AG04450 (cell line): ENCODE measurements at regions not wholly inside any gene's neighbourhood (a gene's known extent, or its start where the extent isn't known, plus 50 kb on each side); places are given as distances from the start of the nearest gene placed in this dataset.

Experiments used
- CTCF ChIA-PET: fragments of 300-600, 350-600 bp; formaldehyde crosslinking; extraction: SDS; loops from one replicate; lab custom pipeline; 2022; ENCODE audit warnings: antibody characterized with exemption, inconsistent platforms; lab: Charles Lee
- POLR2A ChIA-PET: fragments of 350-600 bp; formaldehyde crosslinking; extraction: SDS; loops from one replicate; lab custom pipeline; 2021; ENCODE audit warnings: antibody characterized with exemption, inconsistent platforms; lab: Yijun Ruan, JAX
- DNase-seq: peaks from one replicate; pipeline ENCODE4 v3.0.0-alpha.2; 2011; ENCODE audit warnings: low read depth, low spot score
- H3K27ac ChIP-seq: one replicate; pipeline ENCODE4 v1.5.1; 2012; ENCODE audit warnings: low read depth, low read length, control low read depth
- H3K27me3 ChIP-seq: one replicate; pipeline ENCODE4 v1.6.0; 2012; ENCODE audit warnings: low read length; ENCODE audit not compliant: control insufficient read depth, insufficient read depth
- H3K4me3 ChIP-seq: 2 replicates; pipeline ENCODE4 v1.5.1; 2011; ENCODE audit warnings: mild to moderate bottlenecking, low read depth, low read length, control low read depth
- H3K9me3 ChIP-seq: 2 replicates; pipeline ENCODE4 v1.5.1; 2012; ENCODE audit warnings: low read length; ENCODE audit not compliant: control insufficient read depth, insufficient read depth
- TF ChIP-seq, protein P1 (sequence below): IDR thresholded peaks from 2 replicates; pipeline ENCODE4 v1.5.1; 2011; ENCODE audit warnings: low read depth, low read length, control low read depth, inconsistent platforms

- no peak overlapping the region for H3K4me3 ChIP-seq
- no peak for DNase-seq
- CTCF ChIA-PET, result no interaction called here
- H3K9me3 ChIP-seq, result no peaks in the 10 kb centered on the region
- no peak overlapping the region for H3K27ac ChIP-seq
- POLR2A ChIA-PET, result no interaction called here
- TF ChIP-seq, protein P1, sequence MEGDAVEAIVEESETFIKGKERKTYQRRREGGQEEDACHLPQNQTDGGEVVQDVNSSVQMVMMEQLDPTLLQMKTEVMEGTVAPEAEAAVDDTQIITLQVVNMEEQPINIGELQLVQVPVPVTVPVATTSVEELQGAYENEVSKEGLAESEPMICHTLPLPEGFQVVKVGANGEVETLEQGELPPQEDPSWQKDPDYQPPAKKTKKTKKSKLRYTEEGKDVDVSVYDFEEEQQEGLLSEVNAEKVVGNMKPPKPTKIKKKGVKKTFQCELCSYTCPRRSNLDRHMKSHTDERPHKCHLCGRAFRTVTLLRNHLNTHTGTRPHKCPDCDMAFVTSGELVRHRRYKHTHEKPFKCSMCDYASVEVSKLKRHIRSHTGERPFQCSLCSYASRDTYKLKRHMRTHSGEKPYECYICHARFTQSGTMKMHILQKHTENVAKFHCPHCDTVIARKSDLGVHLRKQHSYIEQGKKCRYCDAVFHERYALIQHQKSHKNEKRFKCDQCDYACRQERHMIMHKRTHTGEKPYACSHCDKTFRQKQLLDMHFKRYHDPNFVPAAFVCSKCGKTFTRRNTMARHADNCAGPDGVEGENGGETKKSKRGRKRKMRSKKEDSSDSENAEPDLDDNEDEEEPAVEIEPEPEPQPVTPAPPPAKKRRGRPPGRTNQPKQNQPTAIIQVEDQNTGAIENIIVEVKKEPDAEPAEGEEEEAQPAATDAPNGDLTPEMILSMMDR, result no peak
- H3K27me3 ChIP-seq, result no peaks in the 10 kb centered on the region
Observed at GRCh38 chr9:7688626-7689025, 111.0 kb downstream of the DMAC1 start.

GRCh38 chr9:7676609-7677156, 122.9 kb downstream of the DMAC1 start:
- Histone ChIP-seq H3K27ac (no peak overlapping the region), H3K4me3 (no peak overlapping the region), H3K27me3 (no peaks in the 10 kb centered on the region), H3K9me3 (no peaks in the 10 kb centered on the region; the same call in 1 of the 2 replicates)
- TF ChIP-seq, protein P1, result no peak
- ChIA-PET CTCF (no interaction called here), POLR2A (no interaction called here)
- DNase-seq, result no peak

- no peak overlapping the region for H3K27ac ChIP-seq
- no peak for DNase-seq
- no peaks in the 10 kb centered on the region for H3K9me3 ChIP-seq
- CTCF ChIA-PET, result no interaction called here
- H3K27me3 ChIP-seq, result no peaks in the 10 kb centered on the region
- H3K4me3 ChIP-seq, result no peak overlapping the region
- POLR2A ChIA-PET, result no interaction called here
- TF ChIP-seq, protein P1, result no peak
Observed at GRCh38 chr9:7671847-7672246, 127.7 kb downstream of the DMAC1 start.

DNA sequence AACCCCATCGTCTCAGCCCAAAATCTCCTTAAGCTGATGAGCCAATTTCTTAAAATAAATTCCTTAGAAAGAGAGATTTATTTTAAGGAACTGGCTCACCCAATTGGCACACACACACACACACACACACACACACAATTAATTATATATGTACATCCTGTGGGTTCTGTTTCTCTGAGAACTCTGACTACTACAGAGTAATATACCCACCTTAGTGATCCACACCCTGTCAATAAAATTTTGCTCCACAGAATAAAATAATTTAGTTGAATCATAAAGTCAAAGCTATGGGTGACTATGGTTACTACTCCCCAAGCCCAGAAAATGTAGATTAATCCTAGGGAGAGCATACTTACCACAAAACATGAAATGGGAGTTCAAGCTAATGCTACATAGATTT, 131.0 kb downstream of the DMAC1 start:
- CTCF ChIA-PET, result no interaction called here
- H3K27me3 ChIP-seq, result no peaks in the 10 kb centered on the region
- H3K4me3 ChIP-seq, result no peak overlapping the region
- H3K9me3 ChIP-seq, result no peaks in the 10 kb centered on the region
- POLR2A ChIA-PET, result no interaction called here
- no peak overlapping the region for H3K27ac ChIP-seq
- DNase-seq, result no peak
- TF ChIP-seq, protein P1, result no peak

GRCh38 chr9:7665874-7666273, 133.7 kb downstream of the DMAC1 start:
- ChIA-PET CTCF (no interaction called here), POLR2A (no interaction called here)
- no peak for DNase-seq
- H3K27me3 ChIP-seq, result no peaks in the 10 kb centered on the region
- H3K27ac ChIP-seq, result no peak overlapping the region
- TF ChIP-seq, protein P1, result no peak
- H3K4me3 ChIP-seq, result no peak overlapping the region
- no peaks in the 10 kb centered on the region for H3K9me3 ChIP-seq
